ENCODE measurements at regions not wholly inside any gene's neighbourhood (a gene's known extent, or its start where the extent isn't known, plus 50 kb on each side); places are given as distances from the start of the nearest gene placed in this dataset.

GRCh38 chr7:130956417-130957136 is 222.6 kb upstream of the KLF14 start:
- ATAC-seq (no peak), DNase-seq (ENCODE audit: low read depth, low spot score) (no peak)
- CTCF ChIA-PET, result interaction anchor here (1.1 to 1.9 kb wide), 2 partner anchors 26 to 60 kb away, joined by 3 to 6 read pairs; no protein-coding TSS in a partner anchor
- RAD21 ChIA-PET (ENCODE audit: low non-redundant PET in 1 of 2, low total read pairs in 2 of 2, uncharacterized antibody in 2 of 2, unreplicated experiment in 2 of 2), result no interaction called here
- POLR2A ChIA-PET, result interaction anchor here (0.9 to 4.1 kb wide), 6 partner anchors 9 to 70 kb away, joined by 3 to 21 read pairs (median 3); no protein-coding TSS in a partner anchor
- peak overlapping the region; percentile 1; the same call in 1 of the 2 replicates for H3K9ac ChIP-seq (ENCODE audit: low read length)
- no peaks in the 10 kb centered on the region for H3K9me3 ChIP-seq (ENCODE audit: control insufficient read depth in 1 of 2, insufficient read depth in 1 of 2, low read depth in 1 of 2, low read length in 2 of 2)
- H3K4me2 ChIP-seq (ENCODE audit: low read length), result peak overlapping the region; percentile 1; the same call in 1 of the 2 replicates
- TF ChIP-seq SP1 (IDR thresholded peaks at IDR 0.05; ENCODE audit: low read depth) (no peak), JUND (IDR thresholded peaks at IDR 0.05) (no peak)
- H3K4me1 ChIP-seq (ENCODE audit: control insufficient read depth in 1 of 2, insufficient read depth in 2 of 2, low read length in 2 of 2), result peaks cover 65 to 97% of the 10 kb centered on the region in 2 experiments
- H3K27ac ChIP-seq (ENCODE audit: low read depth, low read length), result peak overlapping the region; percentile 91
- intact Hi-C loops (cut with micrococcal nuclease), result no loop called here
- H3K4me3 ChIP-seq (replicated peaks in 1 of 2; ENCODE audit: low read depth in 1 of 2, low read length in 2 of 2), result no peak overlapping the region
- peaks cover 25 to 56% of the 10 kb centered on the region in 2 experiments for H3K36me3 ChIP-seq (ENCODE audit: control insufficient read depth in 1 of 2, insufficient read depth in 2 of 2, low read length in 2 of 2)
- peaks cover 100% of the 10 kb centered on the region for H3K79me2 ChIP-seq (ENCODE audit: insufficient read depth, low read length)
- BruUV-seq (replicated peaks), result no TSS peak
- H2AFZ ChIP-seq (ENCODE audit: low read depth, low read length, poor library complexity, severe bottlenecking), result no peak overlapping the region
- no peaks in the 10 kb centered on the region for H3K9me2 ChIP-seq (ENCODE audit: insufficient read depth)
- no peaks in the 10 kb centered on the region for H4K20me1 ChIP-seq (ENCODE audit: insufficient read depth)
- H3K27me3 ChIP-seq (ENCODE audit: insufficient read depth, low read length), result no peaks in the 10 kb centered on the region

GRCh38 chr7:130957137-130957513 is 223.1 kb upstream of the KLF14 start:
- H4K20me1 ChIP-seq (ENCODE audit: insufficient read depth), result no peaks in the 10 kb centered on the region
- no peaks in the 10 kb centered on the region for H3K9me3 ChIP-seq (ENCODE audit: control insufficient read depth in 1 of 2, insufficient read depth in 1 of 2, low read depth in 1 of 2, low read length in 2 of 2)
- DNase-seq (ENCODE audit: low read depth, low spot score) (no peak), ATAC-seq (no peak)
- POLR2A ChIA-PET, result interaction anchor here (0.9 to 4.1 kb wide), 2 partner anchors 10 to 55 kb away, joined by 3 to 21 read pairs; no protein-coding TSS in a partner anchor
- no TSS peak for BruUV-seq (replicated peaks)
- peaks cover 23 to 50% of the 10 kb centered on the region in 2 experiments for H3K36me3 ChIP-seq (ENCODE audit: control insufficient read depth in 1 of 2, insufficient read depth in 2 of 2, low read length in 2 of 2)
- CTCF ChIA-PET, result no interaction called here
- H2AFZ ChIP-seq (ENCODE audit: low read depth, low read length, poor library complexity, severe bottlenecking), result no peak overlapping the region
- peaks cover 100% of the 10 kb centered on the region for H3K79me2 ChIP-seq (ENCODE audit: insufficient read depth, low read length)
- no peaks in the 10 kb centered on the region for H3K9me2 ChIP-seq (ENCODE audit: insufficient read depth)
- TF ChIP-seq SRF (IDR thresholded peaks at IDR 0.05; ENCODE audit: low read depth) (no peak), CEBPB (IDR thresholded peaks at IDR 0.05; ENCODE audit: low read depth) (no peak), POLR2A (IDR thresholded peaks at IDR 0.05; ENCODE audit: borderline replicate concordance, extremely low read depth, insufficient read depth, insufficient read length) (no peak), TCF7L2 (IDR thresholded peaks at IDR 0.05; ENCODE audit: borderline replicate concordance, extremely low read depth, insufficient read depth, insufficient read length) (no peak), YY1 (IDR thresholded peaks at IDR 0.05; ENCODE audit: extremely low read depth, insufficient replicate concordance, low read depth, low read length) (no peak), ATF3 (IDR thresholded peaks at IDR 0.05) (no peak)
- intact Hi-C loops (cut with micrococcal nuclease), result no loop called here
- no peaks in the 10 kb centered on the region for H3K27me3 ChIP-seq (ENCODE audit: insufficient read depth, low read length)
- RAD21 ChIA-PET (ENCODE audit: low non-redundant PET in 1 of 2, low total read pairs in 2 of 2, uncharacterized antibody in 2 of 2, unreplicated experiment in 2 of 2), result no interaction called here
- peaks cover 69 to 97% of the 10 kb centered on the region in 2 experiments for H3K4me1 ChIP-seq (ENCODE audit: control insufficient read depth in 1 of 2, insufficient read depth in 2 of 2, low read length in 2 of 2)
- H3K27ac ChIP-seq (ENCODE audit: low read depth, low read length), result peak overlapping the region; percentile 91
- peak overlapping the region; percentile 1; the same call in 1 of the 2 replicates for H3K9ac ChIP-seq (ENCODE audit: low read length)
- H3K4me2 ChIP-seq (ENCODE audit: low read length), result peak overlapping the region; percentile 1; the same call in 1 of the 2 replicates
- no peak overlapping the region for H3K4me3 ChIP-seq (replicated peaks in 1 of 2; ENCODE audit: low read depth in 1 of 2, low read length in 2 of 2)
